ENCODE measurements at regions not wholly inside any gene's neighbourhood (a gene's known extent, or its start where the extent isn't known, plus 50 kb on each side); places are given as distances from the start of the nearest gene placed in this dataset.

DNA sequence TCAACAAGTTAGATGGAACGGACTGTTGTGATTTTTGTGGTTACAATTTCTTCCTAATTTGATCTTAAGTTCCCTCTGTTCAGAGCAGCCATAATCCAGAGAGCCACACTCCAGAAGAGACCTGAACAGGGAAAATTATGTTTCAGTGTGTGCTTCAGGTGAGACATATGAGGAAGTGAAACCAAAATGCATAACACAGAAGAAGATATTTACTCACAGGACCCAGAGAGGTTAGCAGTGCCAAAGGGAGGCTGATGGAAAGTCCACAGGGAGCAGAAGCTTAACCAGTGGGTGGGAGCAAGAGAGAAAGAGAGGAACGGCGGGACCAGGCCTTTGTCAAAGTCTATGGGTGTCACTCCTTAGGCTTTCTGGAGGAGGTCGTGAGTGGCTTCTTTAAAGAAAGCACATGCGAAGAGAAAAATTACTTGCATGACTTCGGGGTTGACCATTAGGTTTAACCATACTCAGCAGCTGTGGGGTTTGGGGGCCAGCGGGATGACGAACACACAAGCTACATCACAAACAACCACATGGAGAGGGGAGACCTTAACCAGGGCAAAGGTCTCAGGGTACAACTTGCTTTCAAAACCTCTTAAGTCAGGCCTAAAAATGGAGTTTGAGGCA is 141.4 kb downstream of the MED10 start:
- Histone ChIP-seq H3K36me3 (ENCODE audit: insufficient read depth, low read length) (no peaks in the 10 kb centered on the region), H3K27me3 (ENCODE audit: insufficient read depth, low read length) (no peaks in the 10 kb centered on the region; the same call in 1 of the 2 replicates), H3K9ac (ENCODE audit: low read length) (no peak overlapping the region), H3K9me2 (ENCODE audit: low read depth, low read length) (no peaks in the 10 kb centered on the region), H3K27ac (ENCODE audit: low read depth, low read length, poor library complexity, severe bottlenecking) (no peak overlapping the region), H3K9me3 (ENCODE audit: low read length) (0 out of 2 replicates have a peak, but pooled peaks cover 2% of the 10 kb centered on the region), H3K4me2 (ENCODE audit: low read length) (no peak overlapping the region), H3K4me1 (ENCODE audit: insufficient read depth, low read length, severe bottlenecking) (peaks cover 7% of the 10 kb centered on the region), H3K4me3 (ENCODE audit: low read depth, low read length, poor library complexity, severe bottlenecking) (no peak overlapping the region), H2AFZ (ENCODE audit: low read length) (no peak overlapping the region), H3F3A (ENCODE audit: insufficient read depth, low read length) (no peaks in the 10 kb centered on the region), H3K79me2 (ENCODE audit: insufficient read depth, low read length) (no peaks in the 10 kb centered on the region), H4K20me1 (ENCODE audit: insufficient read depth, low read length) (no peaks in the 10 kb centered on the region)
- TF ChIP-seq, protein P1, sequence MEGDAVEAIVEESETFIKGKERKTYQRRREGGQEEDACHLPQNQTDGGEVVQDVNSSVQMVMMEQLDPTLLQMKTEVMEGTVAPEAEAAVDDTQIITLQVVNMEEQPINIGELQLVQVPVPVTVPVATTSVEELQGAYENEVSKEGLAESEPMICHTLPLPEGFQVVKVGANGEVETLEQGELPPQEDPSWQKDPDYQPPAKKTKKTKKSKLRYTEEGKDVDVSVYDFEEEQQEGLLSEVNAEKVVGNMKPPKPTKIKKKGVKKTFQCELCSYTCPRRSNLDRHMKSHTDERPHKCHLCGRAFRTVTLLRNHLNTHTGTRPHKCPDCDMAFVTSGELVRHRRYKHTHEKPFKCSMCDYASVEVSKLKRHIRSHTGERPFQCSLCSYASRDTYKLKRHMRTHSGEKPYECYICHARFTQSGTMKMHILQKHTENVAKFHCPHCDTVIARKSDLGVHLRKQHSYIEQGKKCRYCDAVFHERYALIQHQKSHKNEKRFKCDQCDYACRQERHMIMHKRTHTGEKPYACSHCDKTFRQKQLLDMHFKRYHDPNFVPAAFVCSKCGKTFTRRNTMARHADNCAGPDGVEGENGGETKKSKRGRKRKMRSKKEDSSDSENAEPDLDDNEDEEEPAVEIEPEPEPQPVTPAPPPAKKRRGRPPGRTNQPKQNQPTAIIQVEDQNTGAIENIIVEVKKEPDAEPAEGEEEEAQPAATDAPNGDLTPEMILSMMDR (IDR thresholded peaks at IDR 0.05; ENCODE audit: low read length), result no peak
- no peak for TF ChIP-seq EZH2 (IDR thresholded peaks at IDR 0.05; ENCODE audit: borderline replicate concordance, low read length)

DNA sequence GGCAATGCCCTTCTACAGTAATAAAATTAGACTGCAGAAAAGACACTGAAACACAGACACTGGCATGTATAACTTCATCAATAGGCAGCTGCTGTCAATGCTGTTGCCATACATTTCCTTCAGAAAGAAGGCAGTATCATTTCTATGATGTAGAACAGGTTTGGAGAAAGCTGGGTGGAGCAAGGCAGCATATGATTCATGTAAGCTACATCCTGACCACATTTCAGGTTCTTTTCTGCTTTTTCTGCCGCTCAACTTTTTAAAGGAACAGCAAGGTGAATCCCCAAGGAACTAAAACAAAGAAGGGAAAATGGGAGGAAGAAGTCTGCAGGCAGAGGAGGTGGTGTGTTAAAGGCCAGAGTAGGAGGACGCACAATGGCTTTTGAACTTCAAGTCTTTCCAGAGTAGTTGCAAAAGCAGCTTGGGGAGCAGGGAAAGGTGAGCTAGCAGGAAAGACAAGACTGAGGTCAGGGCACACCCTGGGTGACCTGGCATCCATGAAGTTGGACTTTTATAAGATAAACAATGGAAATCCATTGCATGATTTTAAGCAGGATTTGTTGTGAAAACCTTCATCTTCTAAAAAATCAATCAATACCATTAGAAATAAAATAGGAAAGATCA is 142.1 kb downstream of the MED10 start:
- Histone ChIP-seq H3K36me3 (ENCODE audit: insufficient read depth, low read length) (no peaks in the 10 kb centered on the region), H3K9me2 (ENCODE audit: low read depth, low read length) (no peaks in the 10 kb centered on the region), H3K4me2 (ENCODE audit: low read length) (no peak overlapping the region)

GRCh38 chr5:6235726-6236125 is 142.6 kb downstream of the MED10 start:
- Histone ChIP-seq H3K27ac (ENCODE audit: low read depth, low read length, poor library complexity, severe bottlenecking) (no peak overlapping the region), H2AFZ (ENCODE audit: low read length) (no peak overlapping the region), H3K36me3 (ENCODE audit: insufficient read depth, low read length) (no peaks in the 10 kb centered on the region), H3K9me2 (ENCODE audit: low read depth, low read length) (no peaks in the 10 kb centered on the region), H3K4me1 (ENCODE audit: insufficient read depth, low read length, severe bottlenecking) (peaks cover 7% of the 10 kb centered on the region), H3K4me2 (ENCODE audit: low read length) (no peak overlapping the region), H3K9ac (ENCODE audit: low read length) (no peak overlapping the region), H3F3A (ENCODE audit: insufficient read depth, low read length) (no peaks in the 10 kb centered on the region), H3K9me3 (ENCODE audit: low read length) (0 out of 2 replicates have a peak, but pooled peaks cover 2% of the 10 kb centered on the region), H3K79me2 (ENCODE audit: insufficient read depth, low read length) (no peaks in the 10 kb centered on the region), H3K4me3 (ENCODE audit: low read depth, low read length, poor library complexity, severe bottlenecking) (no peak overlapping the region), H3K27me3 (ENCODE audit: insufficient read depth, low read length) (no peaks in the 10 kb centered on the region), H4K20me1 (ENCODE audit: insufficient read depth, low read length) (no peaks in the 10 kb centered on the region)
- TF ChIP-seq EZH2 (IDR thresholded peaks at IDR 0.05; ENCODE audit: borderline replicate concordance, low read length), result no peak
- TF ChIP-seq, protein P1 (IDR thresholded peaks at IDR 0.05; ENCODE audit: low read length), result no peak

More for the DNA sequence above, 142.1 kb downstream of the MED10 start:
- no peak for TF ChIP-seq EZH2 (IDR thresholded peaks at IDR 0.05; ENCODE audit: borderline replicate concordance, low read length)
- TF ChIP-seq, protein P1 (IDR thresholded peaks at IDR 0.05; ENCODE audit: low read length), result no peak
- H3K9ac ChIP-seq (ENCODE audit: low read length), result no peak overlapping the region
- H3K4me3 ChIP-seq (ENCODE audit: low read depth, low read length, poor library complexity, severe bottlenecking), result no peak overlapping the region
- H3K4me1 ChIP-seq (ENCODE audit: insufficient read depth, low read length, severe bottlenecking), result peaks cover 7% of the 10 kb centered on the region
- no peaks in the 10 kb centered on the region for H3K27me3 ChIP-seq (ENCODE audit: insufficient read depth, low read length)
- no peaks in the 10 kb centered on the region for H4K20me1 ChIP-seq (ENCODE audit: insufficient read depth, low read length)
- H3K27ac ChIP-seq (ENCODE audit: low read depth, low read length, poor library complexity, severe bottlenecking), result no peak overlapping the region
- H3K79me2 ChIP-seq (ENCODE audit: insufficient read depth, low read length), result no peaks in the 10 kb centered on the region
- H2AFZ ChIP-seq (ENCODE audit: low read length), result no peak overlapping the region
- H3K9me3 ChIP-seq (ENCODE audit: low read length), result 0 out of 2 replicates have a peak, but pooled peaks cover 2% of the 10 kb centered on the region
- no peaks in the 10 kb centered on the region for H3F3A ChIP-seq (ENCODE audit: insufficient read depth, low read length)
